ENCODE measurements at regions not wholly inside any gene's neighbourhood (a gene's known extent, or its start where the extent isn't known, plus 50 kb on each side); places are given as distances from the start of the nearest gene placed in this dataset.

DNA sequence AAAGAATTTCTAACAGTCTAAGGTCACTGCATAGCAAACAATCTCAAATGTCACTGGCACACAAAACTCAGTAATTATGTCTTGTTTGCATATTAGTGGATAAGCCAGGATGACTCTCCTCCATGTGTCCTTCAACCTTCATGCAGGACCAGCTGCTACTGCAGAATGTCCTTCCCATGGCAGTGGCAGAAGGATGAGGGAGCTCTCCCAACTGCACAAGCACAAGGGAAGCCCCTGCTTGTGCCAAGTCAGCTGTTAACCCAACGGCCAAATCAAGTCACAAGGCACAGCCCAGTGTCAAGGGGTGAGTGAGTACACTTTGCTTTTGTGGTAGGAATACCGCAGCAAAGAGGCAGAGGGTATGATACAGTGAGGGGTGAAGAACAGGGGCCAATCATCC, 59.3 kb upstream of the VWC2 start:
- Histone ChIP-seq H2AFZ (ENCODE audit: insufficient read depth, low read depth, low read length, poor library complexity, severe bottlenecking) (no peak overlapping the region), H3K9me3 (replicated peaks in 1 of 2; ENCODE audit: control insufficient read depth in 1 of 2, insufficient read depth in 1 of 2, low read length in 2 of 2) (no peaks in the 10 kb centered on the region), H3K9ac (ENCODE audit: insufficient read depth, low read length, poor library complexity, severe bottlenecking) (no peak overlapping the region), H3K79me2 (ENCODE audit: insufficient read depth, low read length) (no peaks in the 10 kb centered on the region), H4K20me1 (ENCODE audit: insufficient read depth, low read length) (no peaks in the 10 kb centered on the region), H3K4me2 (replicated peaks; ENCODE audit: extremely low read depth, low read length, poor library complexity, severe bottlenecking) (no peak overlapping the region), H3K36me3 (replicated peaks in 1 of 2; ENCODE audit: control insufficient read depth in 1 of 2, insufficient read depth in 2 of 2, low read length in 2 of 2) (no peaks in the 10 kb centered on the region), H3K27ac (ENCODE audit: low read depth in 1 of 2, low read length in 2 of 2) (no peak overlapping the region), H3K4me1 (ENCODE audit: control insufficient read depth in 1 of 2, insufficient read depth in 2 of 2, low read length in 2 of 2) (no peaks in the 10 kb centered on the region), H3K27me3 (ENCODE audit: control insufficient read depth in 2 of 2, insufficient read depth in 2 of 2, low read length in 2 of 2) (no peaks in the 10 kb centered on the region), H3K4me3 (replicated peaks in 1 of 3; ENCODE audit: low read depth in 2 of 3, low read length in 3 of 3) (no peak overlapping the region)
- no peak overlapping the region for H3K4me3 Mint-ChIP-seq
- H3K36me3 Mint-ChIP-seq: no peaks in the 10 kb centered on the region
- no peak overlapping the region for H3K27ac Mint-ChIP-seq
- no peak for DNase-seq
- peaks cover 0 to 1% (median 1%) of the 10 kb centered on the region in 3 donors for H3K27me3 Mint-ChIP-seq (ENCODE audit: low read depth in 3 of 3)
- no peaks in the 10 kb centered on the region for H3K4me1 Mint-ChIP-seq
- H3K9me3 Mint-ChIP-seq: peaks cover 0 to 13% (median 2%) of the 10 kb centered on the region in 7 donors
- TF ChIP-seq, protein P1, sequence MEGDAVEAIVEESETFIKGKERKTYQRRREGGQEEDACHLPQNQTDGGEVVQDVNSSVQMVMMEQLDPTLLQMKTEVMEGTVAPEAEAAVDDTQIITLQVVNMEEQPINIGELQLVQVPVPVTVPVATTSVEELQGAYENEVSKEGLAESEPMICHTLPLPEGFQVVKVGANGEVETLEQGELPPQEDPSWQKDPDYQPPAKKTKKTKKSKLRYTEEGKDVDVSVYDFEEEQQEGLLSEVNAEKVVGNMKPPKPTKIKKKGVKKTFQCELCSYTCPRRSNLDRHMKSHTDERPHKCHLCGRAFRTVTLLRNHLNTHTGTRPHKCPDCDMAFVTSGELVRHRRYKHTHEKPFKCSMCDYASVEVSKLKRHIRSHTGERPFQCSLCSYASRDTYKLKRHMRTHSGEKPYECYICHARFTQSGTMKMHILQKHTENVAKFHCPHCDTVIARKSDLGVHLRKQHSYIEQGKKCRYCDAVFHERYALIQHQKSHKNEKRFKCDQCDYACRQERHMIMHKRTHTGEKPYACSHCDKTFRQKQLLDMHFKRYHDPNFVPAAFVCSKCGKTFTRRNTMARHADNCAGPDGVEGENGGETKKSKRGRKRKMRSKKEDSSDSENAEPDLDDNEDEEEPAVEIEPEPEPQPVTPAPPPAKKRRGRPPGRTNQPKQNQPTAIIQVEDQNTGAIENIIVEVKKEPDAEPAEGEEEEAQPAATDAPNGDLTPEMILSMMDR (IDR thresholded peaks at IDR 0.05): no peak
- intact Hi-C loops (cut with micrococcal nuclease): no loop called here
- WGBS (ENCODE audit: insufficient coverage): 80% methylated on average over 1 of the region's 2 CpGs

DNA sequence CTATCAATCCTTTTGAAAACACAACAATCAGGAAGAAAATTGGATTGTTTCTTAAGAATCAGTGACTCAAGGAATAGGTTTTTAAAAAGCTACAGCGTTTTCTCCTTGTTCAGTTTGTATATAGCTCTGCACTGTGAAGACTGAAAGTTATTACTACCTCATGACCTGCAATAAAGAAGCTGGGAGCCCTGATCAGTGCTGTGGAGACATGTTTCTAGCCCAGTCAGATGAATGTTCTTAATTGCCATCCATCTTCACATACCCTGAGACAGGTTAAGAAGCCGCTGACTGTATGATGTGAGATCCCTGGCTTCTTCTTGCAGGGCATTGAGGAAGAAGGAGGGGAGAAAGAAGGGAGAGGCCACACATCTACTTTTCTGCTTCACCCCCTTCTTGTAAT, 58.0 kb upstream of the VWC2 start:
- Histone ChIP-seq H3K9ac (ENCODE audit: insufficient read depth, low read length, poor library complexity, severe bottlenecking) (no peak overlapping the region), H3K4me2 (replicated peaks; ENCODE audit: extremely low read depth, low read length, poor library complexity, severe bottlenecking) (no peak overlapping the region), H3K27ac (ENCODE audit: low read depth in 1 of 2, low read length in 2 of 2) (no peak overlapping the region), H3K79me2 (ENCODE audit: insufficient read depth, low read length) (no peaks in the 10 kb centered on the region), H3K36me3 (replicated peaks in 1 of 2; ENCODE audit: control insufficient read depth in 1 of 2, insufficient read depth in 2 of 2, low read length in 2 of 2) (no peaks in the 10 kb centered on the region), H3K27me3 (ENCODE audit: control insufficient read depth in 2 of 2, insufficient read depth in 2 of 2, low read length in 2 of 2) (no peaks in the 10 kb centered on the region), H3K4me3 (replicated peaks in 1 of 3; ENCODE audit: low read depth in 2 of 3, low read length in 3 of 3) (no peak overlapping the region), H3K4me1 (ENCODE audit: control insufficient read depth in 1 of 2, insufficient read depth in 2 of 2, low read length in 2 of 2) (no peaks in the 10 kb centered on the region), H3K9me3 (replicated peaks in 1 of 2; ENCODE audit: control insufficient read depth in 1 of 2, insufficient read depth in 1 of 2, low read length in 2 of 2) (no peaks in the 10 kb centered on the region), H4K20me1 (ENCODE audit: insufficient read depth, low read length) (no peaks in the 10 kb centered on the region), H2AFZ (ENCODE audit: insufficient read depth, low read depth, low read length, poor library complexity, severe bottlenecking) (no peak overlapping the region)
- TF ChIP-seq, protein P1 (IDR thresholded peaks at IDR 0.05): no peak
- H3K27me3 Mint-ChIP-seq (ENCODE audit: low read depth in 3 of 3): peaks cover 0 to 1% (median 1%) of the 10 kb centered on the region in 3 donors
- H3K4me1 Mint-ChIP-seq: no peaks in the 10 kb centered on the region
- DNase-seq: no peak
- no peaks in the 10 kb centered on the region for H3K36me3 Mint-ChIP-seq
- H3K27ac Mint-ChIP-seq: no peak overlapping the region
- intact Hi-C loops (cut with micrococcal nuclease): no loop called here
- WGBS (ENCODE audit: insufficient coverage): no CpG with 5 or more reads among the region's 2 CpGs
- no peak overlapping the region for H3K4me3 Mint-ChIP-seq
- peaks cover 0 to 13% (median 2%) of the 10 kb centered on the region in 7 donors for H3K9me3 Mint-ChIP-seq
